Esophagus muscularis mucosa (tissue), 4 donors: ENCODE measurements at regions not wholly inside any gene's neighbourhood (a gene's known extent, or its start where the extent isn't known, plus 50 kb on each side); places are given as distances from the start of the nearest gene placed in this dataset.

Experiments
- DNase-seq: peaks from one replicate; pipeline ENCODE4 v3.0.0-alpha.2; 2017; ENCODE audit errors: extremely low spot score
- H3K27ac ChIP-seq, 4 donors: fragments of 200-600 bp; sonication (generic); replicated peaks in 1 of 4; 1 replicate in 3 of 4; 2 replicates in 1 of 4; pipeline ENCODE4 v1.5.1; 2016 to 2019; ENCODE audit warnings: mild to moderate bottlenecking in 1 of 4
- H3K27me3 ChIP-seq, 4 donors: fragments of 200-600 bp; sonication (generic); one replicate each; pipeline versions ENCODE4 v1.5.1 to v1.6.0; 2016 to 2019
- H3K36me3 ChIP-seq, 4 donors: fragments of 200-600 bp; sonication (generic); one replicate each; pipeline ENCODE4 v1.5.1; 2016 to 2019
- H3K4me1 ChIP-seq, 4 donors: fragments of 200-600 bp; sonication (generic); one replicate each; pipeline ENCODE4 v1.5.1; 2016 to 2019
- H3K4me3 ChIP-seq, 4 donors: fragments of 200-600 bp; sonication (generic); 1 replicate in 2 of 4; 2 replicates in 2 of 4; pipeline ENCODE4 v1.5.1; 2016 to 2019; ENCODE audit warnings: mild to moderate bottlenecking in 4 of 4, moderate library complexity in 1 of 4
- H3K9me3 ChIP-seq, 4 donors: fragments of 200-600 bp; sonication (generic); 1 replicate in 3 of 4; 2 replicates in 1 of 4; pipeline ENCODE4 v1.5.1; 2016 to 2019
- EP300 ChIP-seq: sonication (generic); formaldehyde crosslinking; IDR thresholded peaks from one replicate; pipeline ENCODE4 v1.6.1; 2017; ENCODE audit warnings: antibody characterized with exemption
- POLR2A ChIP-seq: fragments of 450-650 bp; IDR thresholded peaks from one replicate; pipeline ENCODE4 v1.6.1; 2017; ENCODE audit warnings: antibody characterized with exemption, moderate library complexity, mild to moderate bottlenecking, low read depth
- POLR2AphosphoS5 ChIP-seq, 2 donors: sonication (generic); formaldehyde crosslinking; IDR thresholded peaks; one replicate each; pipeline ENCODE4 v1.6.1; 2017; ENCODE audit warnings: antibody characterized with exemption in 2 of 2
- WGBS: methylation state at CpG from one replicate; pipeline ENCODE4 v1.1.5; 2018; 5-methylcytosine and 5-hydroxymethylcytosine counted together
- intact Hi-C: fragments of 100-400 bp; cut with DNase I; formaldehyde crosslinking; loops from one replicate; pipeline ENCODE4 v1.15.1; 2023
- TF ChIP-seq, protein P1 (sequence below), 3 experiments: fragments of 200-600 bp in 2 of 3; fragments of 450-650 bp in 1 of 3; sonication (generic) in 2 of 3; IDR thresholded peaks; one replicate each; pipeline ENCODE4 v1.5.1; 2017 to 2019; ENCODE audit warnings: antibody characterized with exemption in 3 of 3, mild to moderate bottlenecking in 2 of 3, moderate library complexity in 1 of 3

DNA sequence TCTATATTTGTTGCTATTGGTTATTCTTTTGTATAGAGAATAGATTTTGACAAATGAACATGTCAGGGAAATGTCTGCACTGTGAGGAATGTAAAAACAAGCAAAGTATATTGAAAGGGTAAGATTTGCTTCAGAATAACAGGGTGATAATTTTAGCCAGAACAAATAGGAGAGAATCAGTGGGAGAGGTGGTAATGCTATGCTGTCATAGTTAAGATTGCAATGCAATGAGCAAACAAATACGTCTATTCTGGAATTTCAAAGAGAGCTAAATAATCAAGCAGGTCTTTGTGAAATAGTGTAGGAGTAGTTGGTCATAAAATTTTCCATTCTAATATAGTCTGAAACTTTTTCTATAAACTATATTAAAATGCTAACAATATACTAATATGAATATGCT, 1478.4 kb downstream of the TECRL start:
- TF ChIP-seq EP300, result no peak
- WGBS, result 60% methylated on average over 1 of the region's 1 CpG
- DNase-seq, result no peak
- Histone ChIP-seq H3K27ac (no peak overlapping the region), H3K4me3 (no peak overlapping the region), H3K27me3 (no peaks in the 10 kb centered on the region), H3K4me1 (no peaks in the 10 kb centered on the region), H3K9me3 (no peaks in the 10 kb centered on the region), H3K36me3 (no peaks in the 10 kb centered on the region)
- intact Hi-C loops, result no loop called here

DNA sequence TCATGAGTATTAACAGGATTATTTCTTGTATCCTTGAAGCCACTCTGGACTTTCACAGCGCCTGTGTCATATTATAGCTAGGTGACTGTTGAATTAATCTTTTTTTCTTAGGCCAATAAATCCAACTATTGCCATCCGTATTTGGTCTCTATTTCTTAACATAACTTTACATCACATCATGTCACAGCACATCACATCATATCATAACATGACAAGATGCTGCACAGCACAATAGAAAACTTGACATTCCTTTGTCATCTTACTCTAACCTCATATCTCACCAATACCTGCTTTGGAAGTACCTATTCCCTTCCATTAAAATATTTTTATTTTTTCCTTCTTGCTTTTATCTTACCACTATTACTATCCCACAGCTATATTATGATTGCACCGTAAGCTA, 1480.8 kb downstream of the TECRL start:
- intact Hi-C loops, result no loop called here
- no peak overlapping the region for H3K27ac ChIP-seq
- H3K4me3 ChIP-seq, result no peak overlapping the region
- no peaks in the 10 kb centered on the region for H3K4me1 ChIP-seq
- TF ChIP-seq, protein P1, sequence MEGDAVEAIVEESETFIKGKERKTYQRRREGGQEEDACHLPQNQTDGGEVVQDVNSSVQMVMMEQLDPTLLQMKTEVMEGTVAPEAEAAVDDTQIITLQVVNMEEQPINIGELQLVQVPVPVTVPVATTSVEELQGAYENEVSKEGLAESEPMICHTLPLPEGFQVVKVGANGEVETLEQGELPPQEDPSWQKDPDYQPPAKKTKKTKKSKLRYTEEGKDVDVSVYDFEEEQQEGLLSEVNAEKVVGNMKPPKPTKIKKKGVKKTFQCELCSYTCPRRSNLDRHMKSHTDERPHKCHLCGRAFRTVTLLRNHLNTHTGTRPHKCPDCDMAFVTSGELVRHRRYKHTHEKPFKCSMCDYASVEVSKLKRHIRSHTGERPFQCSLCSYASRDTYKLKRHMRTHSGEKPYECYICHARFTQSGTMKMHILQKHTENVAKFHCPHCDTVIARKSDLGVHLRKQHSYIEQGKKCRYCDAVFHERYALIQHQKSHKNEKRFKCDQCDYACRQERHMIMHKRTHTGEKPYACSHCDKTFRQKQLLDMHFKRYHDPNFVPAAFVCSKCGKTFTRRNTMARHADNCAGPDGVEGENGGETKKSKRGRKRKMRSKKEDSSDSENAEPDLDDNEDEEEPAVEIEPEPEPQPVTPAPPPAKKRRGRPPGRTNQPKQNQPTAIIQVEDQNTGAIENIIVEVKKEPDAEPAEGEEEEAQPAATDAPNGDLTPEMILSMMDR (IDR thresholded peaks at IDR 0.05), result no peak
- TF ChIP-seq EP300 (no peak), POLR2A (no peak), POLR2AphosphoS5 (IDR thresholded peaks at IDR 0.05) (no peak)
- no peak for DNase-seq
- no peaks in the 10 kb centered on the region for H3K27me3 ChIP-seq
- H3K36me3 ChIP-seq, result no peaks in the 10 kb centered on the region
- no peaks in the 10 kb centered on the region for H3K9me3 ChIP-seq
- 74% methylated on average over 3 of the region's 3 CpGs for WGBS

DNA sequence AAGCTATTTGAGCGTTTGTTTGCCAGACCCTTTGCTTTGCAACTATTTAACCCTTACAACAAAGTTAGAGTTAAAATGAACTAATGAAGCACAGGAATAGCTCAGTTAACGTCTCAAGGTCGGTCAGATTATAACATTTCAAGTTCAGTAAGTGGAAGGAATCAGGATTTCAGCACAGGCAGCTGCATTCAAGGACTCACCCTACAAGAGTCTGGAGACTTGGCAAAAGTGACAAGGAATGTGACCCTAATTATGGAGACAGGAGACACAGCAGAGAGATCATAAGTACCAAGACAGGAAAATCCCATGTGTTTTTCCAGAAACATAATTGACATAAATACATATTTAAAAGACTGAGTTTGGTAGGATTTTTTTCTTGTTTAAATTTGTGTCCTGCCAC, 1481.7 kb downstream of the TECRL start:
- DNase-seq, result no peak
- Histone ChIP-seq H3K36me3 (no peaks in the 10 kb centered on the region), H3K9me3 (no peaks in the 10 kb centered on the region), H3K27me3 (no peaks in the 10 kb centered on the region), H3K27ac (no peak overlapping the region), H3K4me3 (no peak overlapping the region), H3K4me1 (no peaks in the 10 kb centered on the region)
- intact Hi-C loops, result no loop called here
- 58% methylated on average over 3 of the region's 3 CpGs for WGBS
- TF ChIP-seq, protein P1 (IDR thresholded peaks at IDR 0.05), result no peak
- TF ChIP-seq POLR2AphosphoS5 (IDR thresholded peaks at IDR 0.05), result no peak
- no peak for TF ChIP-seq EP300
- no peak for TF ChIP-seq POLR2A

DNA sequence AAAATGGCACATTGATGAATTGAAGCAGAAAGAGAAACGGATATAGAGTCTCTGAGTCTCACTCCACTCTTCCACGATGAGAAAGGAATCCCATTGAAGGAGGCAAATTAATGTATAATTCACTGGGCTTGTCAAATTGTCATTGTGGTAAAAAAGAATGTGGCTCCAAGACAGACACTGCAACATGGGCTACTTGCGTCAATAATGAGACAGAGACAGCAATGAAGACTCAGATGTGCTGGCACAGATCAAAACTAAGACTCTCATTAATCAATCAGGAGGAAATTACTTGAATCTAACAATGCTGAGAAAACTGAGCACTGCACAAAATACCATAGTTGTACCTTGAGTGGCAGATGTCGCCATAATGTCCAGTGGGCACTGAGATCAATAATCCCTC, 1485.5 kb downstream of the TECRL start:
- intact Hi-C loops, result no loop called here
- no peaks in the 10 kb centered on the region for H3K36me3 ChIP-seq
- no peak for DNase-seq
- TF ChIP-seq, protein P1 (IDR thresholded peaks at IDR 0.05), result no peak
- H3K27ac ChIP-seq, result no peak overlapping the region
- H3K4me3 ChIP-seq, result no peak overlapping the region
- H3K27me3 ChIP-seq, result no peaks in the 10 kb centered on the region
- 83% methylated on average over 4 of the region's 4 CpGs for WGBS
- H3K4me1 ChIP-seq, result no peaks in the 10 kb centered on the region
- H3K9me3 ChIP-seq, result no peaks in the 10 kb centered on the region

DNA sequence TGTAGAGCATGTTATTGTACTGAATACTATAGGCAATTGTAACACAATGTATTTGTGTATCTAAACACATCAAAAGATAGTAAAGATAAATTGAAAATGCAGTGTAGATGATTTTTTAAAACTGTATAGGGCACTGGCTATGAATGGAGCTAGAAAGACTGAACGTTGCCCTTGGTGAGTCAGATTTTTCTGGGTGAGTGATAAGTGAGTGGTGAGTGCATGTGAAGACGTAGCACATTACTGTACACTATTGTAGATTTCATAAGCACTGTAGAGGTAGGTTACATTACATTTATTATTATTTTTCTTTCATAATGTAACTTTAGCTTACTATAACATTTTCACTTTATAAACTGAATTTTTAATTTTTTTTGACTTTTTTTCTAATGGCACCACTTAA, 1491.6 kb downstream of the TECRL start:
- Histone ChIP-seq H3K9me3 (no peaks in the 10 kb centered on the region), H3K27ac (no peak overlapping the region), H3K4me3 (no peak overlapping the region), H3K36me3 (no peaks in the 10 kb centered on the region), H3K4me1 (no peaks in the 10 kb centered on the region), H3K27me3 (no peaks in the 10 kb centered on the region)
- DNase-seq, result no peak
- intact Hi-C loops, result no loop called here
- TF ChIP-seq POLR2AphosphoS5 (IDR thresholded peaks at IDR 0.05), result no peak
- TF ChIP-seq EP300, result no peak
- no peak for TF ChIP-seq POLR2A
- TF ChIP-seq, protein P1 (IDR thresholded peaks at IDR 0.05), result no peak
- 73% methylated on average over 2 of the region's 2 CpGs for WGBS
